Smooth muscle cell (in vitro differentiated cells): ENCODE measurements at regions not wholly inside any gene's neighbourhood (a gene's known extent, or its start where the extent isn't known, plus 50 kb on each side); places are given as distances from the start of the nearest gene placed in this dataset.

Experiments used
- DNase-seq: peaks from one replicate; lab custom pipeline; 2025; ENCODE audit not compliant: unreplicated experiment; lab: John Stamatoyannopoulos, UW
- H2AFZ ChIP-seq: fragments of 200-600 bp; sonication (generic); 2 replicates; pipeline ENCODE4 v1.6.0; 2016; ENCODE audit warnings: antibody characterized with exemption, low read depth, mild to moderate bottlenecking
- H3F3A ChIP-seq: fragments of 200-600 bp; sonication (generic); 2 replicates; pipeline ENCODE4 v1.6.0; 2017; ENCODE audit warnings: antibody characterized with exemption, low read depth
- H3K27ac ChIP-seq: fragments of 200-600 bp; sonication (generic); 2 replicates; pipeline ENCODE4 v1.5.1; 2016; ENCODE audit warnings: low read depth, mild to moderate bottlenecking
- H3K27me3 ChIP-seq: fragments of 200-600 bp; sonication (generic); 2 replicates; pipeline ENCODE4 v1.6.1; 2016; ENCODE audit warnings: low read depth, mild to moderate bottlenecking
- H3K36me3 ChIP-seq: fragments of 200-600 bp; sonication (generic); 2 replicates; pipeline ENCODE4 v1.5.1; 2016; ENCODE audit warnings: low read depth
- H3K4me1 ChIP-seq: fragments of 200-600 bp; sonication (generic); 2 replicates; pipeline ENCODE4 v1.5.1; 2016; ENCODE audit warnings: low read depth
- H3K4me2 ChIP-seq: fragments of 200-600 bp; sonication (generic); 2 replicates; pipeline ENCODE4 v1.6.0; 2016; ENCODE audit warnings: mild to moderate bottlenecking
- H3K4me3 ChIP-seq: fragments of 200-600 bp; sonication (generic); 2 replicates; pipeline ENCODE4 v1.5.1; 2016; ENCODE audit warnings: mild to moderate bottlenecking
- H3K79me2 ChIP-seq: fragments of 200-600 bp; sonication (generic); 2 replicates; pipeline ENCODE4 v1.6.0; 2016; ENCODE audit warnings: low read depth, mild to moderate bottlenecking
- H3K9ac ChIP-seq: fragments of 200-600 bp; sonication (generic); 2 replicates; pipeline ENCODE4 v1.6.0; 2016; ENCODE audit warnings: low read depth
- H3K9me3 ChIP-seq: fragments of 200-600 bp; sonication (generic); replicated peaks from 2 replicates; pipeline ENCODE4 v1.5.1; 2016; ENCODE audit warnings: low read depth
- H4K20me1 ChIP-seq: fragments of 200-600 bp; sonication (generic); 2 replicates; pipeline ENCODE4 v1.6.0; 2016; ENCODE audit warnings: low read depth
- CTCF ChIP-seq: fragments of 200-600 bp; sonication (generic); IDR thresholded peaks from 2 replicates; pipeline ENCODE4 v1.5.1; 2017; ENCODE audit warnings: borderline replicate concordance, mild to moderate bottlenecking, antibody characterized with exemption; ENCODE audit not compliant: insufficient read depth, poor library complexity, severe bottlenecking
- WGBS: methylation state at CpG from one replicate; pipeline ENCODE4 v1.1.7; 2016; ENCODE audit warnings: low lambda C conversion rate; 5-methylcytosine and 5-hydroxymethylcytosine counted together

GRCh38 chr1:199338760-199339159, 688.8 kb upstream of the NR5A2 start:
- Histone ChIP-seq H3K36me3 (peaks cover 2% of the 10 kb centered on the region), H3K4me1 (no peaks in the 10 kb centered on the region), H3F3A (no peaks in the 10 kb centered on the region), H3K4me3 (no peak overlapping the region), H3K4me2 (no peak overlapping the region), H4K20me1 (no peaks in the 10 kb centered on the region), H3K79me2 (no peaks in the 10 kb centered on the region), H3K27me3 (no peaks in the 10 kb centered on the region), H3K9me3 (no peaks in the 10 kb centered on the region), H3K27ac (no peak overlapping the region), H2AFZ (no peak overlapping the region), H3K9ac (no peak overlapping the region)
- TF ChIP-seq CTCF, result no peak
- no peak for DNase-seq
- WGBS, result 79% methylated on average over 1 of the region's 1 CpG

- Histone ChIP-seq H3K36me3 (no peaks in the 10 kb centered on the region), H3K4me3 (no peak overlapping the region), H3K27me3 (no peaks in the 10 kb centered on the region), H2AFZ (no peak overlapping the region), H3K27ac (no peak overlapping the region), H3K79me2 (no peaks in the 10 kb centered on the region), H4K20me1 (no peaks in the 10 kb centered on the region), H3K9me3 (no peaks in the 10 kb centered on the region), H3F3A (no peaks in the 10 kb centered on the region), H3K4me2 (no peak overlapping the region), H3K4me1 (no peaks in the 10 kb centered on the region), H3K9ac (no peak overlapping the region)
- no peak for DNase-seq
- no peak for TF ChIP-seq CTCF
- WGBS, result 56% methylated on average over 5 of the region's 5 CpGs
These were observed 675.2 kb upstream of the NR5A2 start for GRCh38 chr1:199352351-199352750.

GRCh38 chr1:199353906-199354305, 673.6 kb upstream of the NR5A2 start:
- no peak overlapping the region for H3K27ac ChIP-seq
- WGBS, result 92% methylated on average over 2 of the region's 2 CpGs
- H3K27me3 ChIP-seq, result no peaks in the 10 kb centered on the region
- no peaks in the 10 kb centered on the region for H3K4me1 ChIP-seq
- no peaks in the 10 kb centered on the region for H3F3A ChIP-seq
- H3K79me2 ChIP-seq, result no peaks in the 10 kb centered on the region
- H3K36me3 ChIP-seq, result no peaks in the 10 kb centered on the region
- no peaks in the 10 kb centered on the region for H4K20me1 ChIP-seq
- DNase-seq, result no peak
- H3K9me3 ChIP-seq, result no peaks in the 10 kb centered on the region
- no peak overlapping the region for H3K4me2 ChIP-seq
- no peak overlapping the region for H2AFZ ChIP-seq
- no peak overlapping the region for H3K4me3 ChIP-seq
- no peak for TF ChIP-seq CTCF
- H3K9ac ChIP-seq, result no peak overlapping the region

- TF ChIP-seq CTCF, result no peak
These were observed 670.9 kb upstream of the NR5A2 start for GRCh38 chr1:199356561-199356960.

More at GRCh38 chr1:199356561-199356960, 670.9 kb upstream of the NR5A2 start:
- Histone ChIP-seq H2AFZ (no peak overlapping the region), H3K27ac (no peak overlapping the region), H3K4me1 (no peaks in the 10 kb centered on the region), H3K4me3 (no peak overlapping the region), H3K4me2 (no peak overlapping the region), H3K9me3 (no peaks in the 10 kb centered on the region), H4K20me1 (no peaks in the 10 kb centered on the region), H3K27me3 (no peaks in the 10 kb centered on the region), H3F3A (no peaks in the 10 kb centered on the region), H3K79me2 (no peaks in the 10 kb centered on the region), H3K36me3 (no peaks in the 10 kb centered on the region), H3K9ac (no peak overlapping the region)
- 85% methylated on average over 2 of the region's 2 CpGs for WGBS
- no peak for DNase-seq
